Testis (tissue), 2 donors: ENCODE measurements at regions not wholly inside any gene's neighbourhood (a gene's known extent, or its start where the extent isn't known, plus 50 kb on each side); places are given as distances from the start of the nearest gene placed in this dataset.

ENCODE experiments used
- CTCF ChIP-seq, 3 experiments: fragments of 450-650 bp in 2 of 3; fragments of 200-600 bp in 1 of 3; sonication (generic) in 1 of 3; IDR thresholded peaks; one replicate each; pipeline ENCODE4 v1.5.1; 2016 to 2019; ENCODE audit warnings: antibody characterized with exemption in 3 of 3, mild to moderate bottlenecking in 2 of 3, moderate library complexity in 1 of 3
- POLR2A ChIP-seq: fragments of 450-650 bp; IDR thresholded peaks from one replicate; pipeline ENCODE4 v1.6.1; 2017; ENCODE audit warnings: antibody characterized with exemption, mild to moderate bottlenecking, moderate library complexity

GRCh38 chr17:54835015-54835414 is 65.6 kb upstream of the TOM1L1 start:
- no peak for TF ChIP-seq POLR2A
- TF ChIP-seq CTCF (IDR thresholded peaks at IDR 0.05), result no peak
